HG02884 (cell line): ENCODE measurements at regions not wholly inside any gene's neighbourhood (a gene's known extent, or its start where the extent isn't known, plus 50 kb on each side); places are given as distances from the start of the nearest gene placed in this dataset.

Experiments
- ATAC-seq: cut with Tn5 transposase; IDR thresholded peaks from one replicate; pipeline ENCODE4 v1.9.1; 2021; ENCODE audit warnings: mild to moderate bottlenecking, moderate library complexity; ENCODE audit not compliant: unreplicated experiment

DNA sequence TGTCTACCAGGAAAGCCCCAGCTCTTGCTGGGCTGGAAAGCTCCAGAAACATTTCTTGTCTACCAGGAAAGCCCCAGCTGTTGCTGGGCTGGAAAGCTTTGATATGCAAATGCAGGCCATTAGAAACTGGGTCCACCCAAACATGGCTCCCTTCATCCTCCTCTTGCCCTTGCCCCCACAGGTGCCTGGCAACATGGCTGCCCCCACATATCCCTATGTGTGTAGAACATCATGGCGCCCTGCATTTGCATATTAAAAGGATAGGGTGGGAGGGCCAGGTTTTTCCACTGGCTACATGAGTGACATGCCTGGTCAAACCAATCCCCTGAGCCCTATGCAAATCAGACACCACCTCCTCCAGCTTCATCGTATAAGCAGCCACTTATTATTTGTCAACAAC lies 455.4 kb upstream of the ARGLU1 start:
- ATAC-seq: no peak

DNA sequence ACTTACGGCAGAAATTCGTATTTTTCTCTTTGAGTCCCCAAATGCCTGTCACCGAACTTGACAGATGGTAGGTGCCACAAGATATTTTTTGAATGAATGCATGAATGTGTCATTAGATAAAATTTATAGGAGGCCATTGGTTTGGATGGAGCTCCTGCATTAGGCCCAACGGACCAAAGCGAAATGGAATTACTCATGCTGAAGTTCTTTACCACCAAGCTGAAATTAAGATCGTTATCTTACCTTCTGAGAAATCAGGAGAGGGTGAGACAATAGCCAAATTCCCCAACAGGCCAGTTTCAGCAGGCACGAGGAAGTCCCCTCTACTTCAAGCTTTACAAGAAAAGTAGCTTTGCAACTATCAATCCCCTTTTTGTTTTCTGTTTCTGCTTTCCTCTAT lies 452.5 kb upstream of the ARGLU1 start:
- no peak for ATAC-seq

GRCh38 chr13:107018285-107018684 lies 450.3 kb upstream of the ARGLU1 start:
- ATAC-seq: no peak

DNA sequence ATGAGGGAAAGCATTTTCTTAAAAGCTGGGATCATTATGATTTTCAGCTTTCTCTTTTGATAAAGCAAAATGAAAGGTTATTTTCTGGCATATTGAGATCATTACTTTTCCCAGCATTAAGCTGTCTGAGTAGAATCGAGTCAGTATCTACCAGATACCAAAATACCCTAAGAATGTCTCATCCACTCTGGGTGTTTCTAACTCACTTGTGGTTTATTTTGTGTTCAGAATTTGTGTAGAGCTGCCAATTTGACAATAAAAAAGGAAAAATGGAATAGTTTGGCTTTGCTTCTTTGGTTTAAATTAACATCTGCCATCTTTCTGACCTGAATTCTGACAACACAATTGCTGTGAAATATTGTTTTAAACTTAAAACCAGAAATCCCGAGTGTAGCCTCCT lies 438.7 kb upstream of the ARGLU1 start:
- ATAC-seq: no peak

GRCh38 chr13:107005577-107005976 lies 437.6 kb upstream of the ARGLU1 start:
- ATAC-seq: no peak

GRCh38 chr13:107003911-107004310 lies 436.0 kb upstream of the ARGLU1 start:
- ATAC-seq: no peak

GRCh38 chr13:106998664-106999063 lies 430.7 kb upstream of the ARGLU1 start:
- no peak for ATAC-seq

- no peak for ATAC-seq
Measured at GRCh38 chr13:106997696-106998095, 429.8 kb upstream of the ARGLU1 start.

DNA sequence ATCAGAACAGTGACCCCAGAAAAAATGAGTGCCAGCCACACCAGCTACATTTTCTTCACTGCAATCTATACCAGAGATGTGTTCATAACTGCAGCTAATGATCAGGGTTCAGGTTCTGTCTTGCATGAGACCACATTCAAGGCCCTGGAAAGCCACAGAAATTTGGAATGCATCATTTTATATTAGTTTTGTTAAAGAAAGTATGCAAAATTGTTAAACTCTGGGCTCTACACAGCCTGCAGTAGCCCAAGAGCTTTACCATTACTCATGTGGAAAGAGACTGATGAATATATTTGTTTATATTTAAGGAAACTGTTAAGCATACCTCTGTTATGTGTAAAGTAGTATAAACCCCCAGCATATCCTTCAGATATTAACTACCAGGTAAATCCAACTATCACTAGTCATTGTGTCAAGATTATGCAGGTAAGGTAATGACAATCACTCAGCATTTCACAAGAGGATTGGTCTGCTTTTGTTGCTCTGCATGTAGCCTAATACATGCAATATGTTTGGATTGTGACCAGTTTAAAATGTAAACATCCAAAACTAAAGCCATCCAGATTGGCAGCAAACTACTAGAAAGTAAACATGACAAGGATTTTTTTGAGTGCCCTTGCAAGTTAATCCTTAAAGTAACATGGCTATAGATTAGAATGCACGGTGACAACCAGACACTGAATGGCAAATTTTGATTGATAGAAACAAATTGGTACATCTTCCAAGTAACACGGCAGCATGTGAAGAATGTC lies 429.1 kb upstream of the ARGLU1 start:
- ATAC-seq: no peak

DNA sequence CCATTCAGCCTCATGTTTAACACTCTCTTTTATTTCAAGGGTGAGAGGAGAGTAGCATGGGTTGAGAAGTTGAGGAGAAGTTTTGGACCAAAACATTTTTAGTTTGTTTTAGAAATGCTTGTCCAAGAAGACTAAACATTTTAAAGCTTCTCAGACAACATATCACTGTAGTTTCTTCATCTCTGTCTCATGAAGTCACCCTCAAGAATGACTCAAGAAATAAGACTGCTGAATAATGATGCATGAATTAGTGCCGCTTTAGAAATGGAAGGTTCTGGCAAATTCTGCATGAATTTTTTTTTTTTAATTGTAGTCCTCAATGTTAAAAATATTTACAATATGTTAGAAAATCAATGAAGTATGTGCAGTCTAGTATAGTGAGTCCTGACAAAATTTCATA lies 422.7 kb upstream of the ARGLU1 start:
- ATAC-seq: no peak

DNA sequence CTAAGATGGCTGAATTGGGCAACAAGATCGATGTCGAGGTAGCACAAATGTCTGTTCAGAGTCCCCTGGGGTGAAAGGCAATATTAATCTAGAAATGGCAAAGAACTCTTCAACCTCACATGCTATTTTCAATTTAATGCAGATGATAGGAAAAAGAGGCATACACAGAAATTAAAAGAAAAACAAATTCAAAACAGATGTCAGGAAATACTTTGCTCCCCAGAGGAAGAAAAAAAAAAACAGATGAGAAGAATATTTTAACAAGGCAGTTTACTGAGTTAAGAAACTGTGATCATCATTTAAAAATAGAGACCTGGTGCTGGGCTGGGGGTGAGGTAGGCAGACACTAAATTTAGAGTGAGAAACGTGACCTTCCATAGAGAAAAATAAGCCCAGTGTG lies 421.9 kb upstream of the ARGLU1 start:
- no peak for ATAC-seq

GRCh38 chr13:106987427-106987785 lies 419.5 kb upstream of the ARGLU1 start:
- no peak for ATAC-seq

DNA sequence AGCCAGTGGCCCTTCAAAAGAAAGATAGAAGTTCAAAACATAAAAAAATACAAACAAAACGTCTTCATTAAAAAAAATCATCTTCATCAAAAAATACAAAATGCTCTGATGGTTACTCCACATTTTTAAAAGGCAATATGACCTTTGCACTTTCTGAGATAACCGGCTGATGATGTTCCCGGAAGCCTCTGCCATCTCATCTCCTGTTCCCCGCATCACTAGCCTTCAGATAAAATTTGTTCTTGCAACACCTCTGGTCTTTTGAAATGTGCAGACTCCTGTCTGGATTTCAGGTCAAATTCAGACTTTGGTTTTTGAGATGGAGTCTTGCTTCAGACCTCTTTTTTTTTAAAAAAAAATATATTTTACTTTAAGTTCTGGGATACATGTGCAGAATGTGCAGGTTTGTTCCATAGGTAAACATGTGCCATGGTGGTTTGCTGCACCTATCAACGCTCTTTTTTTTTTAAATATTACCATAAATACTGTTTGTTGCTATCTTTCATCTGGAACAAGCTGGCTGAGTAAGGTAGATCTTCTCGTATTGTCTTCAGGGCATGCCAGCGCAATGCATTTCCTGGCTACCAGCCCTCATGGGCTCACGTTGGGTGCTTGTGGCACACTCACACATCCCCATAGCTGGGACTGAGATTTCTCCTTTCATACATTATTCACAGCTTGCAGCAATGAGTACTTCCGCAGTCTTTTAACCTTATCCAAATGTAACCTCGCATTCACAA lies 418.9 kb upstream of the ARGLU1 start:
- no peak for ATAC-seq

DNA sequence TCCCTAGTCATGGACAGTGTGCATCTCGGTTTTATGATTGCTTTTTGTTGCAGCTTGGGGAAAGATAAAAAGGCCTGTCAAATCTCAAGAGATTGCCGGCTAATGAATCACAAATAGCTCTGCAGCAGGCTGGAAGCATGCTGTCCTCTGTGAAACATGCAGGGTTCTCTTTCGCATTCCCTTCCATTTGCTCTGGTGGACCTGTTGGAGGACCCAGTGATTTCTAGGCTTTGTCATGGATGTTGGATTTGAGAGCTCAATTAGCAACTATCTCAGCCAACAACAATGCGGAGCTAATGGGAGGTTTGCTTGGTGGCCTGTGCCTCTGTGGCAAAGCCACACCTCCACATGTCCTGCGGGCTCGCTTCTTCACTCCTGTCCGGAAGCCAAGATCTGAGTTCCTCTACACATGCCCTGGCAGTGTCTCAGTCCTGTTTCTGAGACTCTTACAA lies 418.1 kb upstream of the ARGLU1 start:
- ATAC-seq: no peak

GRCh38 chr13:106985481-106985880 lies 417.5 kb upstream of the ARGLU1 start:
- ATAC-seq: no peak

- no peak for ATAC-seq
Measured at GRCh38 chr13:106981051-106981450, 413.1 kb upstream of the ARGLU1 start.

DNA sequence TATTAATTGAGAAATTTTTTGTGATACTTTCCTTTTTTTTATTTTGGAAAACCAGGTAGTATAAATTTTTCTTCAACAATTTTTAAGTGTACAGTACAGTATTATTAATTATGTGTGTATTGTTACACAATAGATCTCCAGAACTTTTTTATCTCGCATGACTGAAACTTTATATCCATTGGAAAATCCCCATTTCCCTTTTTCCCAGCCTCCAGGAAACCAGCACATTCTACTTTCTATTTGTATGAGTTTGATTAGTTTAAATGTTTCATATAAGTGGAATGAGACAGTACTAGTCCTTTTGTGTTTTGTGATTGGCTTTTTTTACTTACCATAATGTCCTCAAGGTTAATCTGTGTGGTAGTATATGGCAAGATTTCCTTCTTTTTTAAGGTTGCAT lies 399.5 kb upstream of the ARGLU1 start:
- no peak for ATAC-seq

GRCh38 chr13:106963151-106963550 lies 395.2 kb upstream of the ARGLU1 start:
- ATAC-seq: no peak

GRCh38 chr13:106961651-106962050 lies 393.7 kb upstream of the ARGLU1 start:
- ATAC-seq: no peak

- ATAC-seq: no peak
Measured at GRCh38 chr13:106961216-106961615, 393.3 kb upstream of the ARGLU1 start.

- no peak for ATAC-seq
Measured at GRCh38 chr13:106958621-106959048, 390.7 kb upstream of the ARGLU1 start.

DNA sequence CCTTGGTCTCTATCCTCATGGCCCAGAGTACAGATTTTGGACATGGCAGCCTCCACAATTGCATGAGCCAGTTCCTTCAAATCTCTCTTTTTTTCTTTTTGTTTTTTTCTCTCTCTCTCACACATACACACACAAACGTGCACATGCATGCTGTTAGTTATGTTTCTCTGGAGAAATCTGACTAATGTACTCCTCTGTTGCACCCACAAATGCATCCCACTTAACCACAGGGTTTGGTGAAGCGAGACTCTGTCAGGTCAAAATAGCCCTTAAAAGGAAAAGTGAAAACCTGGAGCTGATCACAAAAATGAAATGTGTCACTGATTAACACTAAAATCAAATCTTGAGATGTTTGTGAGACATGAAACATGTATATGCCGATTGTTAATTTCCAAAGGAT lies 374.6 kb upstream of the ARGLU1 start:
- ATAC-seq: no peak
